ENCODE measurements at regions not wholly inside any gene's neighbourhood (a gene's known extent, or its start where the extent isn't known, plus 50 kb on each side); places are given as distances from the start of the nearest gene placed in this dataset.
"Not testable (repeated sequence)": the region's sequence is repeated elsewhere in the genome, so short reads cannot be mapped to it uniquely, and the experiment has no call there.

DNA sequence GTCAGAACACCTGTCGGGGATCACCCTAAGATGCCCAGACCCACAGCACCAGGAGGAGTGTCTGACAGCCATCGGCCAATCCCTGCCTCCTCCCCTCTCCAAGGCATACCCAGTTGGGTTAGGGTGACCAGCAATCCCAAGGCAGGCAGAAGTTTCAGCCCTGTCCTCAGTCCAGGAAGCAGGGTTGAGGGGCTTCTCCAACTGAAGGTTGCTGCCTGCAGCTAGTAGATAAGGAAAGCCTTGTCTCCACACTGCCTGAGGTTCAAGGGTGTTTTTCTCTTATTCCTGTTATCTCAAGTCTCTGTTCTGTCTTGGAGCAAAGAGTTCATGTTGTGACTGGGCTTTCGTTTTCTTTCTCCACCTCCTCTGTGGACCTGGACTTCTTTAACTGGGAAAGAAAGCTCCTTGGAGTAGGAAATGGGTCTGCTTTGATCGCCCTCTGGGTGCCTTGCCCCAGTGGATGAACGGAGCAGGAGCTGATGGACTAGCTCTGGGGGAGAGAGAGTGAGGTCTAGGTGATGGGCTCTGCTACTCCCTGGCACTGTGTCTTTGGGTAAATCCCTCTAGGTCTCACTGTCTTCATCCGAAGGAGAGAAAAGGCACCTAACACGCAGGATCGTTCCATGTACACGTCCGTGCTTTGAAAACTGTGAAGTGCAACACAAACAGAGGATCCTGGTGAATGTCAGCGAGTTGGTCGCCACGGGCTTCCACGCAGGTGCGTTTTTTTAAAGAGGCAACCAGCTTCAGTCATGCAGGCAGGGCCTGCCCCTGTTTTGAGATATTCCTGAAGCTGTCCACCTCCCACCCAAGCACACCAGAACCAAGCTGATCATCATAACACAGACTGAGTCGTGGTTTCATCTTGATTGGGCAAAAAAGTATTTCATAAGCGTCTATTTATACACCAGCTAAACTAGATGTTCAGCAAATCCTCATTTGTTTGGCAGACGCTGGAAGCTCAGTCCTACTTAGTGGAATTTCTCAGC is 52.5 kb upstream of the FOXN3 start:
- intact Hi-C loops (cut with DNase I), result no loop called here
- peaks cover 8% of the 10 kb centered on the region for H3K4me1 ChIP-seq
- TF ChIP-seq, protein P1, sequence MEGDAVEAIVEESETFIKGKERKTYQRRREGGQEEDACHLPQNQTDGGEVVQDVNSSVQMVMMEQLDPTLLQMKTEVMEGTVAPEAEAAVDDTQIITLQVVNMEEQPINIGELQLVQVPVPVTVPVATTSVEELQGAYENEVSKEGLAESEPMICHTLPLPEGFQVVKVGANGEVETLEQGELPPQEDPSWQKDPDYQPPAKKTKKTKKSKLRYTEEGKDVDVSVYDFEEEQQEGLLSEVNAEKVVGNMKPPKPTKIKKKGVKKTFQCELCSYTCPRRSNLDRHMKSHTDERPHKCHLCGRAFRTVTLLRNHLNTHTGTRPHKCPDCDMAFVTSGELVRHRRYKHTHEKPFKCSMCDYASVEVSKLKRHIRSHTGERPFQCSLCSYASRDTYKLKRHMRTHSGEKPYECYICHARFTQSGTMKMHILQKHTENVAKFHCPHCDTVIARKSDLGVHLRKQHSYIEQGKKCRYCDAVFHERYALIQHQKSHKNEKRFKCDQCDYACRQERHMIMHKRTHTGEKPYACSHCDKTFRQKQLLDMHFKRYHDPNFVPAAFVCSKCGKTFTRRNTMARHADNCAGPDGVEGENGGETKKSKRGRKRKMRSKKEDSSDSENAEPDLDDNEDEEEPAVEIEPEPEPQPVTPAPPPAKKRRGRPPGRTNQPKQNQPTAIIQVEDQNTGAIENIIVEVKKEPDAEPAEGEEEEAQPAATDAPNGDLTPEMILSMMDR (IDR thresholded peaks at IDR 0.05), result no peak
- H3K4me3 ChIP-seq, result no peak overlapping the region
- H3K27ac ChIP-seq, result no peak overlapping the region
- H3K9me3 ChIP-seq, result no peaks in the 10 kb centered on the region
- no peak for ATAC-seq
- no peaks in the 10 kb centered on the region for H3K27me3 ChIP-seq (ENCODE audit: low read depth)
- no peaks in the 10 kb centered on the region for H3K36me3 ChIP-seq
- DNase-seq, result no peak

DNA sequence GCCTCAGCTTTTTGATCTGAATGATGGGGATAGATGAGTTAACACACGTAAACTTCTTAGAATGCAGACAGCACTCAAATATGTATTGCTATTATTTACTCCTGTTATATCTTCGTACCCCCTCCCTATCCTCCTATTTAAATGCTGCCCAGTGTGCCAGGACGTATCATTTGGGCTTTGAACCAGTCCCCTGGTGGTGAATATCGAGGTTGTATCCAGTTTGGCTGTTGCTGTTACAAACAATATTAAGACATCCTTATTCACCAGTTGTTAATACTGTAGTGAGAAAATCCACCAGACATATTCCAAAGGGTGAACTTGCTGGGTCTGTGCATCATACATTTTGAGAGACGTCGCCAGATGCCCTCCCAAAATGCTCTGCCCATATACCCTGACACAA is 51.5 kb upstream of the FOXN3 start:
- H3K4me1 ChIP-seq, result peaks cover 8% of the 10 kb centered on the region
- intact Hi-C loops (cut with DNase I), result no loop called here
- TF ChIP-seq, protein P1 (IDR thresholded peaks at IDR 0.05), result no peak
- H3K9me3 ChIP-seq, result no peaks in the 10 kb centered on the region
- no peaks in the 10 kb centered on the region for H3K27me3 ChIP-seq (ENCODE audit: low read depth)
- no peaks in the 10 kb centered on the region for H3K36me3 ChIP-seq
- H3K27ac ChIP-seq, result no peak overlapping the region
- DNase-seq (no peak), ATAC-seq (no peak)
- H3K4me3 ChIP-seq, result no peak overlapping the region

DNA sequence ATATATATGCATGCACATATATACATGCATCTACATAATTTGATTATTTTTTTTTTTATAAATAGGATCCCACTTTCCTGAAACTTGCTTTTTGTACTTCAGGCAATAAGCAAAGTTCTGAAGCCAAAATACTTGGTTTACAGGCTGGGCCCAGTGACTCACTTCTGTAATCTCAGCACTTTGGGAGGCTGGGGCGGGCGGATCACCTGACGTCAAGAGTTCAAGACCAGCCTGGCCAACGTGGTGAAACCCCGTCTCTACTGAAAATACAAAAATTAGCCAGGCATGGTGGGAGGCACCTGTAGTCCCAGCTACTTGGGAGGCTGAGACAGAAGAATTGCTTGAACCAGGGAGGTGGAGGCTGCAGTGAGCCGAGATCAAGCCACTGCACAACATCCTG is 51.0 kb upstream of the FOXN3 start:
- H3K27ac ChIP-seq; DNase-seq; H3K36me3 ChIP-seq; H3K27me3 ChIP-seq (ENCODE audit: low read depth); H3K4me3 ChIP-seq; H3K4me1 ChIP-seq; intact Hi-C loops (cut with DNase I); ATAC-seq; H3K9me3 ChIP-seq: not testable (repeated sequence)

DNA sequence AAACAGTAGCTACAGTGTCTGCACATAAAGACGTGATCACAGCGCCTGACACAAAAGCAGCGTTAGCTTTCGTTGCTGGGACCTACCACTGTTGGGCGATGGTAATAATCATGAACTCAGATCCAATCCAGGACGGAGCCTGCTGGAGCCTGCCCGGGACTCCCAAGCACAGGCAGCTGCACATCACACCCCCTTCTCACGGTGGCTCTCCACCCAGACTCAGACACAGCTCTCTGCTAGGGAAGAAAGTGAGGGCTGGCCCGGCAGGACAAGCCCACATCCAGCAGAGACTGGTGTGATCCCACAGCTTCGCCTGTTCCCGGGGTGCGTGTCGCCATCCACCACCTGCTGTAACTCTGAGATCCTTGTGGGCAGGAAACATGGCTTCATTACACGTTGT is 49.9 kb upstream of the FOXN3 start:
- TF ChIP-seq, protein P1 (IDR thresholded peaks at IDR 0.05), result no peak
- ATAC-seq (no peak), DNase-seq (no peak)
- intact Hi-C loops (cut with DNase I), result no loop called here
- Histone ChIP-seq H3K36me3 (no peaks in the 10 kb centered on the region), H3K27me3 (ENCODE audit: low read depth) (no peaks in the 10 kb centered on the region), H3K4me1 (peaks cover 8% of the 10 kb centered on the region), H3K9me3 (no peaks in the 10 kb centered on the region), H3K4me3 (no peak overlapping the region), H3K27ac (no peak overlapping the region)

Data from lower lobe of right lung (tissue), 2 donors.